ENCODE measurements at regions not wholly inside any gene's neighbourhood (a gene's known extent, or its start where the extent isn't known, plus 50 kb on each side); places are given as distances from the start of the nearest gene placed in this dataset.

GRCh38 chr3:135392151-135392550, 573.4 kb upstream of the PPP2R3A start:
- TF ChIP-seq CTCF (IDR thresholded peaks at IDR 0.05) (no peak), POLR2A (IDR thresholded peaks at IDR 0.05) (no peak)
